HUES6 (cell line): ENCODE measurements at regions not wholly inside any gene's neighbourhood (a gene's known extent, or its start where the extent isn't known, plus 50 kb on each side); places are given as distances from the start of the nearest gene placed in this dataset.

Experiments
- H3K27ac ChIP-seq: 2 replicates; pipeline ENCODE4 v1.7.0; 2013; ENCODE audit warnings: low read depth, mild to moderate bottlenecking, low read length, inconsistent platforms
- H3K27me3 ChIP-seq: 2 replicates; pipeline ENCODE4 v1.6.1; 2013; ENCODE audit warnings: low read length; ENCODE audit not compliant: control insufficient read depth, insufficient read depth
- H3K36me3 ChIP-seq: 2 replicates; pipeline ENCODE4 v1.6.1; 2013; ENCODE audit warnings: low read length; ENCODE audit not compliant: control insufficient read depth, insufficient read depth
- H3K4me1 ChIP-seq: 2 replicates; pipeline ENCODE4 v1.6.1; 2013; ENCODE audit warnings: low read length; ENCODE audit not compliant: control insufficient read depth, insufficient read depth
- H3K4me3 ChIP-seq: 2 replicates; pipeline ENCODE4 v1.5.1; 2013; ENCODE audit warnings: low read depth, low read length
- H3K9ac ChIP-seq: one replicate; pipeline ENCODE4 v1.6.1; 2013; ENCODE audit warnings: mild to moderate bottlenecking, low read length
- H3K9me3 ChIP-seq: 2 replicates; pipeline ENCODE4 v1.6.1; 2013; ENCODE audit warnings: low read depth, low read length; ENCODE audit not compliant: control insufficient read depth, insufficient read depth

- Histone ChIP-seq H3K4me1 (peaks cover 11% of the 10 kb centered on the region), H3K27me3 (peaks cover 3% of the 10 kb centered on the region), H3K9me3 (no peaks in the 10 kb centered on the region), H3K4me3 (no peak overlapping the region), H3K9ac (no peak overlapping the region), H3K27ac (no peak overlapping the region), H3K36me3 (no peaks in the 10 kb centered on the region)
These were observed 152.7 kb upstream of the TBCA start for GRCh38 chr5:77928776-77929300.

GRCh38 chr5:77926337-77926736 is 150.2 kb upstream of the TBCA start:
- Histone ChIP-seq H3K9ac (no peak overlapping the region), H3K36me3 (no peaks in the 10 kb centered on the region), H3K27me3 (no peaks in the 10 kb centered on the region), H3K27ac (no peak overlapping the region), H3K9me3 (no peaks in the 10 kb centered on the region), H3K4me3 (no peak overlapping the region), H3K4me1 (peaks cover 14% of the 10 kb centered on the region)

DNA sequence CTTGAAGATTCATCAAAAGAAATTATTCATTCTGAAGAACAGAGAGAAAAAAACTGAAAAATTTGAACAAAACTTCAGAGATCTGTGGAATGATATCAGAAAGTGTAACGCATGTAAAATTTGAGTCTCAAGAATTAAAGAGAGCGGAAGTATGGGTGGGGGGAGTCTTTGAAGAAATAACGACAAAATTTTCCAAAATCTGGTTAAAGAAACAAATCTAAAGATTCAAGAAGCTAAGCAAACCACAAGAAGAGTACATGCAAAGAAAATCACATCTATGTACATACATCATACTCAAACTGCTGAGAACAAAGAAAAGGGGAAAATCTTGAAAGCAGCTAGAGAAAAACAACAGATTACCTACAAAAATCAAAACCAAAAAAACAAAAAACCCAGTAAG is 149.4 kb upstream of the TBCA start:
- H3K9ac ChIP-seq, result no peak overlapping the region
- H3K27me3 ChIP-seq, result 0 out of 2 replicates have a peak, but pooled peaks cover 2% of the 10 kb centered on the region
- H3K9me3 ChIP-seq, result no peaks in the 10 kb centered on the region
- H3K4me3 ChIP-seq, result no peak overlapping the region
- no peak overlapping the region for H3K27ac ChIP-seq
- H3K36me3 ChIP-seq, result no peaks in the 10 kb centered on the region
- H3K4me1 ChIP-seq, result peaks cover 14% of the 10 kb centered on the region

DNA sequence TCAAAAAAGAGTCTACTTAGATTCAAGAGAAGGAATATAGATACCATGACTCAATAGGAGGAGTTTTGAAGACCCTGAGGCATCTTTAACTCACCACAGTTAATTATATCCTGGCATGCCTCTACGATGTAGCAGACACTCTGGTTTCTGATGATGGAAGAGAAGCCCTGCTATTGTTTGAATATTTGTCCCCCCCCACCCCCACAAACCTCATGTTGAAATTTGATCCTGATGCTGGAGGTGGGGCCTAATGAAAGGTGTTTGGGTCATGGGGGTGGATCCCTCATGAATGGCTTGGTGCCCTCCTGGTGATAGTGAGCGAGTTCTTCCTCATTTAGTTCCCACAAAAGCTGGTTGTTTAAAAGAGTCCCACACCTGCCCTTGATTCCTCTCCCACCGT is 147.9 kb upstream of the TBCA start:
- H3K9me3 ChIP-seq, result no peaks in the 10 kb centered on the region
- H3K27ac ChIP-seq, result no peak overlapping the region
- H3K36me3 ChIP-seq, result no peaks in the 10 kb centered on the region
- peaks cover 14% of the 10 kb centered on the region for H3K4me1 ChIP-seq
- H3K4me3 ChIP-seq, result no peak overlapping the region
- H3K27me3 ChIP-seq, result 0 out of 2 replicates have a peak, but pooled peaks cover 5% of the 10 kb centered on the region
- H3K9ac ChIP-seq, result no peak overlapping the region

- H3K9me3 ChIP-seq, result no peaks in the 10 kb centered on the region
- H3K4me1 ChIP-seq, result peaks cover 14% of the 10 kb centered on the region
- H3K27ac ChIP-seq, result no peak overlapping the region
- H3K9ac ChIP-seq, result no peak overlapping the region
- 0 out of 2 replicates have a peak, but pooled peaks cover 5% of the 10 kb centered on the region for H3K27me3 ChIP-seq
- H3K4me3 ChIP-seq, result no peak overlapping the region
- no peaks in the 10 kb centered on the region for H3K36me3 ChIP-seq
These were observed 147.5 kb upstream of the TBCA start for GRCh38 chr5:77923666-77924065.

DNA sequence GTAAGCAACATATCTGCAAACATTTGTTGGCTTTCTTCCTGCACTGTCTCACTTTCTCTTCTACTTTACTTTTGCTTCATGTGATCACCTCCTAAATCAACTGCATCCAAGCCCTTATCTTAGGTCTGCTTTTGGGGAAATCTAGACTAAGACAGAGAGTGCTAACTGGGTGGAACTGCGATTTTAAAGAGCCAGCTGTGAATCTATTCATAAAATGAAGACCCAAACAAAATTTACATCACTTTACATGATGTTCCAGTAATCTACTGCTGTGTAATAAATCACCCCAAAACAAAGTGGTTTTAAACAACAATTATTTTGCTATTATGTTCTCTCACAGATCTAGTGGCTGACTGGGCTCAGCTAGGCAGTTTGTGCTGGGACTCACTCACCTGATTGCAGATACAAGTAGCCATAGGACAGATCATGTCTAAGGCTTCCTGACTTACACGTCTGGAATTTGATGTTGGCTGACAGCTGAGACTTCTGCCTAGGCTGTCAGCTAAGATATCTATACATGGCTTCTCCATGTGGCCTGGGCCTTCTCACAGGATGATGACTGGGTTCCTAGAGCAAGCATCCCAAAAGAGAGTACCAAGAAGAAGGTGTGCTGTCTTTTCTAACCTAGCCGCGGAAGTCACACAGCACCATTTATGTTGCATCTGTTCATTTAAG is 145.1 kb upstream of the TBCA start:
- Histone ChIP-seq H3K27ac (no peak overlapping the region), H3K9ac (no peak overlapping the region), H3K36me3 (no peaks in the 10 kb centered on the region), H3K4me1 (peaks cover 14% of the 10 kb centered on the region), H3K9me3 (no peaks in the 10 kb centered on the region), H3K27me3 (0 out of 2 replicates have a peak, but pooled peaks cover 5% of the 10 kb centered on the region), H3K4me3 (no peak overlapping the region)

- no peak overlapping the region for H3K9ac ChIP-seq
- H3K4me3 ChIP-seq, result no peak overlapping the region
- no peaks in the 10 kb centered on the region for H3K36me3 ChIP-seq
- H3K9me3 ChIP-seq, result no peaks in the 10 kb centered on the region
- peaks cover 14% of the 10 kb centered on the region for H3K4me1 ChIP-seq
- H3K27me3 ChIP-seq, result 0 out of 2 replicates have a peak, but pooled peaks cover 5% of the 10 kb centered on the region
- no peak overlapping the region for H3K27ac ChIP-seq
These were observed 144.4 kb upstream of the TBCA start for GRCh38 chr5:77920359-77921058.

- Histone ChIP-seq H3K27me3 (0 out of 2 replicates have a peak, but pooled peaks cover 1% of the 10 kb centered on the region), H3K4me1 (peaks cover 9% of the 10 kb centered on the region; the same call in 1 of the 2 replicates), H3K9ac (no peak overlapping the region), H3K27ac (no peak overlapping the region), H3K4me3 (no peak overlapping the region), H3K36me3 (no peaks in the 10 kb centered on the region), H3K9me3 (peaks cover 6% of the 10 kb centered on the region; the same call in 1 of the 2 replicates)
These were observed 139.2 kb upstream of the TBCA start for GRCh38 chr5:77915346-77915745.

DNA sequence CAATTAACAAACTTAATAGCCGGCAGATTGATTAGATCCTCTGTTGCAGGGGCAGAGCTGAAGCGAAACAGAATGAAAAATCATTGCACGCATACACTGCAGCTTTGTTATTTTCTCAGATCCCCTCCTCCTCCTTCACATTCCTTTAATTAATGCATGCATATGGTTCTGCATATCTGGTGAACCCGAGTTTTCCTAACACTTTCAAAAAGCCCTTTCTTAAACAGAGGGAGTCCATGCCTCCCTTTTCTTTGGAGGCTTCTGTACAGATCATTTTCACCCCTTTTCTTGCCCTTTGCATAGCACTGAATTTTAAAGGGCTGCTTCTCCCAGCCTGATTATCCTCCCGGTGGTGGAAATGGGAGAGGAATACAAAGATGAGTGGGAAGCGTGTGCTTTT is 136.6 kb upstream of the TBCA start:
- Histone ChIP-seq H3K27ac (no peak overlapping the region), H3K27me3 (no peaks in the 10 kb centered on the region), H3K4me1 (peaks cover 9% of the 10 kb centered on the region; the same call in 1 of the 2 replicates), H3K36me3 (no peaks in the 10 kb centered on the region), H3K9ac (no peak overlapping the region), H3K4me3 (no peak overlapping the region), H3K9me3 (peaks cover 6% of the 10 kb centered on the region; the same call in 1 of the 2 replicates)

GRCh38 chr5:77910602-77911188 is 134.6 kb upstream of the TBCA start:
- Histone ChIP-seq H3K36me3 (no peaks in the 10 kb centered on the region), H3K9ac (no peak overlapping the region), H3K4me1 (peaks cover 9% of the 10 kb centered on the region; the same call in 1 of the 2 replicates), H3K9me3 (peaks cover 6% of the 10 kb centered on the region; the same call in 1 of the 2 replicates), H3K27ac (no peak overlapping the region), H3K27me3 (no peaks in the 10 kb centered on the region), H3K4me3 (no peak overlapping the region)

- H3K27me3 ChIP-seq, result no peaks in the 10 kb centered on the region
- no peak overlapping the region for H3K4me3 ChIP-seq
- H3K4me1 ChIP-seq, result peaks cover 9% of the 10 kb centered on the region; the same call in 1 of the 2 replicates
- no peaks in the 10 kb centered on the region for H3K36me3 ChIP-seq
- no peak overlapping the region for H3K27ac ChIP-seq
- H3K9me3 ChIP-seq, result no peaks in the 10 kb centered on the region
- H3K9ac ChIP-seq, result no peak overlapping the region
These were observed 133.1 kb upstream of the TBCA start for GRCh38 chr5:77909237-77909636.
